AG08395 (cell line): ENCODE measurements at regions not wholly inside any gene's neighbourhood (a gene's known extent, or its start where the extent isn't known, plus 50 kb on each side); places are given as distances from the start of the nearest gene placed in this dataset.
A peak's percentile ranks its signal among the peaks of the same experiment; 100 is the strongest.

Experiments used
- DNase-seq: peaks from one replicate; pipeline ENCODE4 v3.0.0; 2012; ENCODE audit warnings: mixed read lengths, low spot score

DNA sequence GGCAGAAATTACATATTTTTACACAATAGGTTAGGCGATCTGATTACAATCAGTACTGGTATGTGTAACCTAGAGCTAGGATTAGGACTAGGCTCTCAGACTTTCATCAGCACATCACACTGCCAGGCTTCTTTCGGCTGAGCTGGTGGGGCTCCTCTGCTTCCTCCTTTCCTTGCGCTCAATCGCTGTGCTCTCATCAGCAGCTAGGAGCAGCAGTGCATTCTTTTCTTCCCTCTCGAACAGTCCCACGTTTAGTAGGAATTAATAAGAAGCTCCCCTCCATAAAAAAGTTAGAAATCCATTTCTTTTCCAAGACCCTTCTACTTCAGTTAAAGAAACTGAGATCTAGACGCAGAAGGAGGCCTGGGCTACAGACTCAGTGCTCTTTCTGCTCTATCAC, 350.4 kb downstream of the SPRY1 start:
- DNase-seq = no peak

- no peak for DNase-seq
Measured at GRCh38 chr4:123748806-123749205, 352.2 kb downstream of the SPRY1 start.

GRCh38 chr4:123749383-123749782, 352.8 kb downstream of the SPRY1 start:
- DNase-seq = no peak

DNA sequence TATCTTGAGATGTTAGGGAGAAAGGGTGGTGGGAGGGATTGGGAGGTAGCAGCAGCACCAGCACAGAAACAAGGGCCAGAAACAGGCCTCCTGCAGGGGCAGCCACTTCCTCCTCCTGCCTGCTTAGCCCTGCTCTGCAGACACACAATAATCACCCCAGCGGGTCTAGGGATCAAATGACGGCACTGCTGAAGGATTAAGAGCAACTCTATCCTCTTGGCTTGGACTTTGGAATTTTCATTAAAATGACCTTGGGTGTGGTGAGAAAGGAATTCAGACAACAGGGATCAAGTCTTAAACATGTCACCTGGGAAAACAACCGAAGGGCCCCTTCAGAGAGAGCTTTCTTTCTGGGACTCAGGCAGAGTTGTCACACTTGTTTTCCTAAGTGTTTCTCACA, 353.4 kb downstream of the SPRY1 start:
- DNase-seq = no peak

DNA sequence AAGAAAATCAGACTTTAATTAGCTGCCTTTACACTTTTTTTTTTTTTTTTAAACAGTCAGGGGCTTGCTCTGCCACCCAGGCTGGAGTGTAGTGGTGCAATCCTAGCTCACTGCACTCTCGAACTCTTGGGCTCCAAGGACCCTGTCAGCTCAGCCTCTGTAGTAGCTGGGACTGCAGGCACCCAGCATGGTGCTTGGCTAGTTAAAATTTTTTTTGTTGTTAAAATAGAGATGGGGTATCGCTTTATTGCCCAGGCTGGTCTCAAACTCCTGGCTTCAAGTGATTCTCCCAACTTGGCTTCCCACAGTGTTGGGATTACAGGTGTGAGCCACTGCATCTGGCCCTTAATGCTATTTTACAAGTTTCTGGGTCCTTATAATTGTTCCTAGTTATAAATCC, 359.1 kb downstream of the SPRY1 start:
- DNase-seq = no peak

DNA sequence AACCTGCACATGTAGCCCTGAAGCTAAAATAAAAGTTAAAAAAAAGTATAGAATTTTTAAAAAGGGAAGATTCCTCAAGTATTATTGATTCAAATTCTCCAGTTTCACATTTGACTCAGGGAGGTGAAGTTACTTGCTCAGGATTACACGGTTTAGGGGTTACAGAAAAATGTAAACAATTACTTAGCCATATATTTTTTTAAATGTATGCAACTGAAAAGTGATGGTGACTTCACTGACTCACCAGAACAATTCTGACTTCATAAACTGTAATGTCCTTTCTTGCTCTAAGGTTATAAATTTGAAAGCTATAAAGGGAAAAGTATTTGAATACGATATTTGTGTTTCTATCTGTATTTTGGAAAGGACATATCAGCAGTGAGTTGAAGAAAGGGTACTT, 371.2 kb downstream of the SPRY1 start:
- DNase-seq = no peak

DNA sequence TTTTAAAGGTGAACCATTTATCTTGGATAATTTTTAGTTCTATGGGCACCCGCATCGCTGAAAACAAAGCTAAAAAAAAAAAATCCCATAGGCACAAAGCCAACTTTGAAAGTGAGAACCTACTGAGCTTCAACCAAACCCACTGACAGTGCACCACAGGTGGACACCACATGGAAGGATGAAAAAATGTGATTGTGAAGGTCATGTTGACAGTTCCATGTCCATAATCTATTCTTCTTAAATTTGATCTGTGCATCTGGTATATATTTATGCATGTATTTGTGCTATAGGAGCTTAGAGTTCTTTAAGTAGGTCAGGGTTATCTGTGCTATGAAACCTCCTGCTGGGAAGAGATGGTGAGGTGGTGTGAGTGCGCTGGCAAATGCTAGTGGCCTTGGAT, 374.3 kb downstream of the SPRY1 start:
- DNase-seq = no peak

DNA sequence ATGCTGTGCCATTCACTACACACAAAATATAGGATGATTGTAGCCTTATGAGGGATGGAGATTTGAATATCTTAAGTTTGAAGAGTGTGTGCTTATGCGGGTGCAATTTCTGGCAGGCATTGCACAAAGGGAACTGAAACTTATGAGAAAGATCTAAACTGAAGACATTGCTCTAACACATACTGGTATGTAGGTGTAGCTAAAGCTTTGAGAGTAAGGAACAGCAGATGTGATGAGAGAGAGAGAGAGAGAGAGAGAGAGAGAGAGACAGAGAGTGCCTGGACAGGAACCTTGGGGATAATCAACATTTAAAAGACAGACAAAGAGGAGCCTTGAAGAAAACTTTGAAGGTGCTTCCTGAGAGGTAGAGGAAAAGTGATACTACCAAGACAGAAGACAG, 379.7 kb downstream of the SPRY1 start:
- DNase-seq = no peak

- DNase-seq = no peak
Measured at GRCh38 chr4:123777373-123777772, 380.8 kb downstream of the SPRY1 start.

GRCh38 chr4:123783151-123783790, 386.7 kb downstream of the SPRY1 start:
- DNase-seq = peak; percentile 9

DNA sequence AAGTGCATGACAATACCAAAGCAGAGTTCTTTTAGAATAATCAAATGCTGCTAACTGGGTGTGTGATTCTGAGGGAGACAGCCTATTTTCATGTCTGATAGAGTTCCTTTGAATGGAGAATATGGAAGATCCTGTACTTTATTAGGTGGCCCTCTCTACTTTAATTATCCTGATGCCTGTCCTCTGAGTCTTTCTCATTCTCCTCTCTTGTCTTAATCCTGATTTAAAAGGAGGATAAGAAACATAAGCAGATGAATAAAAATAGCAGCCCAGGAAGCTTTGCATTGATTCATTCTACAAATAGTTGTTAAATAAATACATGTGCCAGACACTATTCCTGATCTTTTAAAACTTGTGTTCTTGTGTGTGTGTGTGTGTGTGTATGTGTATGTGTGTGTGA, 387.3 kb downstream of the SPRY1 start:
- DNase-seq = peak; percentile 6

DNA sequence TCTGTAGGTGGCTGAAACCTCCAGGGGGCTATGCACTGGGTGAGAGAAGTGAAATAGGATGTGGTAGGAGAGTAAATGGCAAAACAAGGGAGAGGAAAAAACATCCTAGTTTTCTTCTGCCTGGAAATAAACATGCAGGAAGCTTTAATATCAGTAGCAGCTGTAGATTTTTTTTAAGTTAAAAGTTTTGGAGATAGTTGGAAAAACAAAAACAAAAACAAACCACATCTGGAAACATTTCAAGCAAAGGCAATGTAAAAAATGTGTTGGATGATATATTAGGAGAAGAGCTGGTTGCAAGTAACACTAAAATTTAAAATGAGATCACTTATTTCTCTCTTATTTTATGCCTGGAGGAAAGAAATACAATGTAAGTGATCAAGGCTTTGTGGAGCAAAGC, 388.0 kb downstream of the SPRY1 start:
- DNase-seq = peak; percentile 7

DNA sequence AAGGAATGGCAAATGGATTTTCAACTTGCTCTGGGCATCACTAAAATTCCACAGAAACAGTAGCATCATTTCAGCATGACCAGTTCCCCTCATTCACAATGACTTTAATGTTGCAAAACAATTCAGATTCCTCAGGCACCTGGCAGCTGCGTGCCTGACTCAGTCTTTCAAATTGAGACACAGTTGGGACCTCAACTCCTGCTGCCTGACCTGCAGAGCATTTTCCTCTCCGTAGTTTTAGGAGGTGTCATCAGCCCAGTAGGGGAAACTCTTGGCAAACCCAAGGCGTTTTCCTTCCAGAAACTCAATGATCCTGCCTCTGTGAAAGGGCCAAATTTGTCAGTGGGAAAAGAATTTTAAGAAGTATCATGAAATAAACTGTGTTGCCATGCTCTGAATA, 388.9 kb downstream of the SPRY1 start:
- DNase-seq = peak; percentile 90

GRCh38 chr4:123786163-123786915, 389.7 kb downstream of the SPRY1 start:
- no peak for DNase-seq

GRCh38 chr4:123786920-123787319, 390.3 kb downstream of the SPRY1 start:
- no peak for DNase-seq

DNA sequence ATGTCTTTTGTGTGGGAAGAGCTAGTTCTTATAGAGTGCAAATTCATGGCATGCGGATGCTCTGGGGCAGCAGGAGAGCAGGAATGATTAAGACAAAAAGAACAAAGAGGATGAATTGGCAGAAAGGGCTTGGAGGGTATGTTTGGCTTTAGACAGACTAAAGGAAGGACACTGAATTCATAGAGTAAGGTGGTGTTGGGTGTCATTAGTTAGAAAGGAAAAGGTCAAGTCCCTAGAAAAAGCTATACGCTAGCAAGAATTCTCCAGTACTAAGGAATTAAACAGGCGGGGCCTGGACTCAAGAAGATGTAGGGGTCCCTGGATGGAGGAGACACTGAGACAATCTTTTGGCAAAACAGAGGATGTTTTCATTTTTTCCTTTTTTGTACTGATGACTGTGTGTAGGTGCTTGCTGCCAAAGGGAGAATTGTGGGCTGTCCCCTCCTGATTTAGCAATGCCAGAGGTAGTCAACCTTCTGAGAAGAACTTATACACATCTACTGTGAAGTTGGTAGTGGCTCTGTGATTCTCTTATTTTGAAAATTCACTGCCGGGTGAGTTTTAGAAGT, 391.0 kb downstream of the SPRY1 start:
- DNase-seq = no peak

DNA sequence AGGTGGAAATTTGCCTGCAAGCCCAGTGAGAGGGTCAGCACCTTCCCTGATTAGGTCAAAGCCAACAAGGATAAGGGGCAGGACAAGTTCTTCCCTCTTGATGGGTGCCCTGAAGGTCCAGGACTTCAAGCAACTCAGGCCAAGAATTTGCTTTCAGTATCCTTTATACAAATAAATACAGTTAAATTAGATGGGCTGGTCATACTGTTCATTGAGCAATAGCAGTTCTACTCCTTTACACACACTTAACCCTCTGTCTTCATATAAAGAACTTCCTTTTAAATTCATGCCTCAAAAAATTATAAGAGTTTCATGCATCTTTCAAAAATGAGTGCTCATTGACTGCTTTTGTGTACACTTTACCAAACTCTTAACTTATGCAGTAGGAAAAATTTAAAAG, 392.0 kb downstream of the SPRY1 start:
- no peak for DNase-seq

- no peak for DNase-seq
Measured at GRCh38 chr4:123790681-123791080, 394.1 kb downstream of the SPRY1 start.

GRCh38 chr4:123802082-123802645, 405.6 kb downstream of the SPRY1 start:
- no peak for DNase-seq

GRCh38 chr4:123802933-123803332, 406.3 kb downstream of the SPRY1 start:
- no peak for DNase-seq

DNA sequence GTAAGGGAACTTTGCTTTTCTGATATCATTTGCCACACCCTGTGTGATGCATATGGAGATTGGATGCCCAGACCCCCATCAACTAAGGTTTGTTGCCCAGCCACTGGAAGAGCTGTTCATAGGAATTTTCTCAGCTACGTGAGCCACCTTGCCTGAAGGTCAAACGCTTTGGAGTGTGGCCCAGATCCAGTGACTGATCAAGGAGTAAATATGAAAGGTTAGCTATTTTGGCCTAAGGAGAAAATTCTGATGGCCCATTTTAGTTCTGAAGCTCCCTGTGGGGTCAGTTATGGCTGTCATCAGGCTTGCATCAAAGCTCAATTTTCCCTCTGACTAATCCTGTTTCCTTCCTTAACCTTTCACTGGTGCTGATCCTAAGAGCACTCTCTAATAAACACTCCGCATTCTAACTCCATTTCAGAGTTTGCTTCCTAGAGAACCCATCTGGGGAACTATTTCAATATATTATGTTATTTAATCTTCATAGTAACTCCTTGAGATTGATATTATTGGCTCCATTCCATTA, 407.7 kb downstream of the SPRY1 start:
- no peak for DNase-seq

DNA sequence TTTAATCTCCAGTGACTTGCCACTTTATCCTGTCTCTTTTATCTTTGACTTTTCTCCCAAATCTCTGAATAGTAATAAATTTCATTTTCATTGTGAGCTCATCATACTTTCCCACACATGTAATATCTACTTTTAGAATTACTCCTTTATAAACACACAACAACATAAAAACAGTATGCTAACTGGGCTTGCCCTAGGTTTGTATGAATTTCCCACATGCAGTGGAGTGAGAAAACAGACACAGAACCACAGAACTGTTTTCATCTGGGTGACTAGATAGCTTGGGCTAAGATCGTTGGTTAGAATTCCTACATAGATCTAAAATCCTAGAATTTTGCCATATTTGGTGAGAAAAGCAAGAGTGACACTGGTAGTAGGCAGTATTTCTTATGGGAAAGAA, 409.5 kb downstream of the SPRY1 start:
- no peak for DNase-seq

- no peak for DNase-seq
Measured at GRCh38 chr4:123807187-123807586, 410.6 kb downstream of the SPRY1 start.
